CD14-positive monocyte (primary cell): ENCODE measurements at regions not wholly inside any gene's neighbourhood (a gene's known extent, or its start where the extent isn't known, plus 50 kb on each side); places are given as distances from the start of the nearest gene placed in this dataset.

Experiments
- DNase-seq, 3 donors: peaks; one replicate each; pipeline ENCODE4 v3.0.0-alpha.2; 2011 to 2022
- H2AFZ ChIP-seq: 2 replicates; pipeline ENCODE4 v1.6.0; 2012; ENCODE audit warnings: mild to moderate bottlenecking, low read depth, low read length, inconsistent platforms; ENCODE audit not compliant: insufficient read depth, poor library complexity, severe bottlenecking
- H3K27ac ChIP-seq, 2 donors: 1 replicate in 1 of 2; 2 replicates in 1 of 2; pipeline ENCODE4 v1.5.1; 2012 to 2013; ENCODE audit warnings: low read length in 2 of 2, control low read depth in 1 of 2, inconsistent platforms in 1 of 2, low read depth in 1 of 2, mild to moderate bottlenecking in 1 of 2
- H3K27me3 ChIP-seq, 2 donors: one replicate each; pipeline versions ENCODE4 v1.6.0 to v1.6.1; 2011 to 2013; ENCODE audit warnings: low read length in 2 of 2; ENCODE audit not compliant: control insufficient read depth in 2 of 2, insufficient read depth in 2 of 2
- H3K36me3 ChIP-seq, 2 donors: replicated peaks in 1 of 2; 1 replicate in 1 of 2; 2 replicates in 1 of 2; pipeline versions ENCODE4 v1.5.1 to v1.6.1; 2012 to 2013; ENCODE audit warnings: low read length in 2 of 2, control low read depth in 1 of 2, inconsistent platforms in 1 of 2, mild to moderate bottlenecking in 1 of 2; ENCODE audit not compliant: insufficient read depth in 2 of 2, control insufficient read depth in 1 of 2
- H3K4me1 ChIP-seq, 2 donors: 1 replicate in 1 of 2; 2 replicates in 1 of 2; pipeline versions ENCODE4 v1.5.1 to v1.6.1; 2012 to 2013; ENCODE audit warnings: low read length in 2 of 2, control low read depth in 1 of 2, inconsistent platforms in 1 of 2, mild to moderate bottlenecking in 1 of 2, moderate library complexity in 1 of 2; ENCODE audit not compliant: insufficient read depth in 2 of 2, control insufficient read depth in 1 of 2
- H3K4me2 ChIP-seq: replicated peaks from 2 replicates; pipeline ENCODE3; 2012; ENCODE audit warnings: low read length, moderate library complexity, mild to moderate bottlenecking; ENCODE audit not compliant: poor library complexity, severe bottlenecking; ENCODE audit errors: extremely low read depth
- H3K4me3 ChIP-seq, 3 experiments: fragments of 200-600 bp in 1 of 3; sonication (generic) in 1 of 3; replicated peaks in 1 of 3; 1 replicate in 2 of 3; 2 replicates in 1 of 3; pipeline ENCODE4 v1.5.1; 2011 to 2013; ENCODE audit warnings: low read length in 3 of 3, mild to moderate bottlenecking in 3 of 3, control low read depth in 2 of 3, low read depth in 2 of 3, inconsistent platforms in 1 of 3, moderate library complexity in 1 of 3
- H3K79me2 ChIP-seq: 2 replicates; pipeline ENCODE4 v1.6.0; 2012; ENCODE audit warnings: mild to moderate bottlenecking, control low read depth, inconsistent platforms, low read length, moderate library complexity; ENCODE audit not compliant: insufficient read depth
- H3K9ac ChIP-seq: 2 replicates; pipeline ENCODE4 v1.6.0; 2017; ENCODE audit warnings: low read length, mild to moderate bottlenecking; ENCODE audit not compliant: insufficient read depth, poor library complexity, severe bottlenecking
- H3K9me3 ChIP-seq, 2 donors: replicated peaks in 1 of 2; 1 replicate in 1 of 2; 2 replicates in 1 of 2; pipeline versions ENCODE4 v1.5.1 to v1.6.1; 2012 to 2013; ENCODE audit warnings: low read length in 2 of 2, control low read depth in 1 of 2; ENCODE audit not compliant: control insufficient read depth in 1 of 2, insufficient read depth in 1 of 2
- H4K20me1 ChIP-seq: 2 replicates; pipeline ENCODE4 v1.6.0; 2012; ENCODE audit warnings: mild to moderate bottlenecking, low read length, control low read depth, moderate library complexity; ENCODE audit not compliant: insufficient read depth
- H3K27ac Mint-ChIP-seq, 7 donors: one replicate each; pipeline ENCODE4 v1.8.0; 2020; ENCODE audit warnings: mild to moderate bottlenecking in 7 of 7, mixed read lengths in 7 of 7, moderate library complexity in 6 of 7, inconsistent platforms in 2 of 7
- H3K27me3 Mint-ChIP-seq, 3 donors: one replicate each; pipeline ENCODE4 v1.8.0; 2021 to 2022; ENCODE audit warnings: low read depth in 3 of 3, mild to moderate bottlenecking in 3 of 3, mixed read lengths in 3 of 3, moderate library complexity in 3 of 3, inconsistent platforms in 1 of 3
- H3K36me3 Mint-ChIP-seq, 2 donors: one replicate each; pipeline ENCODE4 v1.8.0; 2020; ENCODE audit warnings: mixed read lengths in 2 of 2, inconsistent platforms in 1 of 2, mild to moderate bottlenecking in 1 of 2
- H3K4me1 Mint-ChIP-seq: one replicate; pipeline ENCODE4 v1.8.0; 2020; ENCODE audit warnings: mild to moderate bottlenecking, mixed read lengths
- H3K4me3 Mint-ChIP-seq, 2 donors: one replicate each; pipeline ENCODE4 v1.8.0; 2020; ENCODE audit warnings: mild to moderate bottlenecking in 2 of 2, mixed read lengths in 2 of 2, moderate library complexity in 1 of 2
- H3K9me3 Mint-ChIP-seq, 7 donors: one replicate each; pipeline ENCODE4 v1.8.0; 2020 to 2022; ENCODE audit warnings: mixed read lengths in 7 of 7, mild to moderate bottlenecking in 6 of 7, moderate library complexity in 6 of 7, inconsistent platforms in 2 of 7
- CTCF ChIP-seq: fragments of 200-600 bp; IDR thresholded peaks from one replicate; pipeline ENCODE4 v1.8.0; 2022; ENCODE audit warnings: antibody characterized with exemption, mild to moderate bottlenecking
- WGBS: methylation state at CpG from one replicate; pipeline ENCODE4 v1.1.5; 2013; ENCODE audit warnings: missing lambda C conversion rate; ENCODE audit not compliant: insufficient coverage; 5-methylcytosine and 5-hydroxymethylcytosine counted together
- intact Hi-C, 2 donors: fragments of 100-400 bp; cut with micrococcal nuclease; formaldehyde crosslinking; loops; one replicate each; pipeline versions ENCODE4 v1.15.0 to v1.15.1; 2023

GRCh38 chr2:6602471-6602870 lies 263.2 kb downstream of the CMPK2 start:
- Mint-ChIP-seq H3K4me1 (no peaks in the 10 kb centered on the region), H3K9me3 (peaks cover 0 to 13% (median 0%) of the 10 kb centered on the region in 7 donors), H3K27me3 (no peaks in the 10 kb centered on the region), H3K36me3 (no peaks in the 10 kb centered on the region), H3K27ac (no peak overlapping the region), H3K4me3 (no peak overlapping the region)
- Histone ChIP-seq H3K27me3 (no peaks in the 10 kb centered on the region), H3K36me3 (no peaks in the 10 kb centered on the region), H4K20me1 (no peaks in the 10 kb centered on the region), H3K9ac (no peak overlapping the region), H3K79me2 (no peaks in the 10 kb centered on the region), H2AFZ (no peak overlapping the region), H3K4me3 (no peak overlapping the region), H3K4me2 (no peak overlapping the region), H3K27ac (no peak overlapping the region), H3K9me3 (no peaks in the 10 kb centered on the region), H3K4me1 (no peaks in the 10 kb centered on the region)
- no CpG with 5 or more reads among the region's 4 CpGs for WGBS
- no peak for TF ChIP-seq CTCF
- DNase-seq, result no peak
- intact Hi-C loops, result no loop called here

GRCh38 chr2:6605836-6606505 lies 259.7 kb downstream of the CMPK2 start:
- 72% methylated on average over 3 of the region's 7 CpGs for WGBS
- intact Hi-C loops, result no loop called here
- no peaks in the 10 kb centered on the region for H3K36me3 Mint-ChIP-seq
- no peak overlapping the region for H3K27ac ChIP-seq
- no peak for TF ChIP-seq CTCF
- H3K36me3 ChIP-seq, result no peaks in the 10 kb centered on the region
- no peaks in the 10 kb centered on the region for H3K9me3 ChIP-seq
- H3K27me3 Mint-ChIP-seq, result peaks cover 0 to 2% (median 0%) of the 10 kb centered on the region in 3 donors
- no peaks in the 10 kb centered on the region for H3K4me1 Mint-ChIP-seq
- H3K4me2 ChIP-seq, result no peak overlapping the region
- no peak overlapping the region for H3K4me3 ChIP-seq
- H3K4me1 ChIP-seq, result no peaks in the 10 kb centered on the region
- peaks cover 0 to 9% (median 3%) of the 10 kb centered on the region in 7 donors for H3K9me3 Mint-ChIP-seq
- no peaks in the 10 kb centered on the region for H4K20me1 ChIP-seq
- no peak for DNase-seq
- H3K27me3 ChIP-seq, result no peaks in the 10 kb centered on the region
- H3K27ac Mint-ChIP-seq, result no peak overlapping the region
- H3K9ac ChIP-seq, result no peak overlapping the region
- H2AFZ ChIP-seq, result no peak overlapping the region
- no peaks in the 10 kb centered on the region for H3K79me2 ChIP-seq
- H3K4me3 Mint-ChIP-seq, result no peak overlapping the region
